GM19372 (cell line): ENCODE measurements at regions not wholly inside any gene's neighbourhood (a gene's known extent, or its start where the extent isn't known, plus 50 kb on each side); places are given as distances from the start of the nearest gene placed in this dataset.

Source experiments
- ATAC-seq: cut with Tn5 transposase; IDR thresholded peaks from one replicate; pipeline ENCODE4 v1.9.1; 2021; ENCODE audit warnings: mild to moderate bottlenecking, low read depth, moderate library complexity; ENCODE audit not compliant: unreplicated experiment

DNA sequence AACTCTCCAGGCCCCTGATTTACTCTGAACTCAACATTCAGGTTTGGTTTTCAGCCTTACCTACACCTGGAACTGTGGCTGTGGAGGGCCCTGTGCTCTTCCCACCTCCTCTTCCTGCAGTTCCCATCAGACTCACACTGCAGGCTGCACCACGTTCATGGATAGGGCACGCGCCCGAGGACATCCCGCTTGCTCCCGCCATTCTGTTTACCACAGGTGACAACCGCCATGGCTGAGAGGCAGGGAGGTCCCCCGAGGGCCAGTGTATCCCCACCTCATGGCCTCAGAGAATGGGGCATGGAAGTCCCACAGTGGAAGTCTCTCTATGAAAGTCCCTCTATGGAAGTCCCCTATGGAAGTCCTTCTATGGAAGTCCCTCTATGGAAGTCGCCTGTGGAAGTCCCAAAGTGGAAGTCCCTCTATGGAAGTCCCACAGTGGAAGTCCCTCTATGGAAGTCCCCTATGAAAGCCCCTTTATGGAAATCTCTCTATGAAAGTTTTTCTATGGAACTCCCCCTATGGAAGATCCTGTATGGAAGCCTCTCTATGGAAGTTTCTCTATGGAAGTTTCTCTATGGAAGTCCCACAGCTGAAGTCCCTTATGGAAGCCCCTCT lies 358.4 kb upstream of the SALL3 start:
- no peak for ATAC-seq

DNA sequence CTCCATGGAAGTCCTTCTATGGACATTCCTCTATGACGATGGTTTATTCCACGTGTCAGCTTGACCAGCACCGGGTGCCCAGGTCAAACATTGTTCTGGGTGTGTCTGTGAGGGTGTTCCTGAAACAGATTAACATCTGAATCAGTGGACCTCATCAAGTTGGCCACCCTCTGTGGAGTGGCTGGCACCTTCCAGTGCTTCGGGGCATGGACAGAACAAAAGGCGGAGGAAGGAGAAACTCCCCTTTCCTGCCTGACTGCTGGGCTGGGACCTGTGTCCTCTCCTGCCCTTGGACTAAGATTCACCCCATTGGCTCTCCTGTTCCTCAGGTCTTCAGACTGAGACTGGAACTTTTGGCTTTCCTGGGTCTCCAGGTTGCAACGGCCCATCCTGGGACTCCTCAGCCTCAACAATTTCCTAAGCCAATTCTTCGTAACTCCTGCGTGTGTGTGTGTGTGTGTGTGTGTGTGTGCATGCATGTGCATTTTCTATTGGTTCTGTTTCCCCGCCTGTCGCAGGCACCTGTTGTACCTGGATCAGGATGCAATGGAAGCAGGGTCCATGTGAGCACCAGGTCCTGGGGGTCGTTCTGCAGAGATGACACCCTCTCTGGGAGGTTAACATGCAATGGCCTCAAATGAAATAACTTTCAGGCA lies 357.2 kb upstream of the SALL3 start:
- ATAC-seq = no peak

DNA sequence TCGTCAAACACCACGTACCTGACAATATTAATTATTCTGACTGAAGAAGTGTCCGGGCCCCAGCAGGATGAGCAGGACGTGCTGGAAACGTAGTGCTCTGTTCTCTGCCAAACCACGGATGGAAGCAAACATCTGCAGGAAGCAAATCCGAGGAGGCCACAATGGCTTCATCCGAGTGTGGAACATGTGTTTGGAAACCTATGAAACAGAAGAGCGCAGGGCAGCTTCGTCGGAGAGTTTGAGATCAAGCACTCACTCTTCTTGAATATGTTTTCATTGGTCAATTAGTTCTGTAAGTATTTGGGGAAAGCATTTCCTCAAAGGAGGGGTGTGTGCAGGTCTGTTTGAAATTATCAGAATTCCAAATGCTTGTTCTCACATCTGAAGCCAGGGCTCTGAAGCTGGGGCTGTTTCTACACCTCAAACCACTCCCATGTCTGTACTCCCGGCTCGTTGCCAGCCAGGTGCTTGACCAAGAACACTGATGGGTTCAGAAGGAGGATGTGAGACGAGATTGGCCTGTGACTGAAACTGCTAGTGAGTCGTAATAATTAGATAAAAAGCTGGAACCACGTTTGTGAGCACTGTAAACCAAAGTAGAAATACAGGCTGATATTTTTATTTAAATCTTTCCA lies 356.6 kb upstream of the SALL3 start:
- no peak for ATAC-seq

DNA sequence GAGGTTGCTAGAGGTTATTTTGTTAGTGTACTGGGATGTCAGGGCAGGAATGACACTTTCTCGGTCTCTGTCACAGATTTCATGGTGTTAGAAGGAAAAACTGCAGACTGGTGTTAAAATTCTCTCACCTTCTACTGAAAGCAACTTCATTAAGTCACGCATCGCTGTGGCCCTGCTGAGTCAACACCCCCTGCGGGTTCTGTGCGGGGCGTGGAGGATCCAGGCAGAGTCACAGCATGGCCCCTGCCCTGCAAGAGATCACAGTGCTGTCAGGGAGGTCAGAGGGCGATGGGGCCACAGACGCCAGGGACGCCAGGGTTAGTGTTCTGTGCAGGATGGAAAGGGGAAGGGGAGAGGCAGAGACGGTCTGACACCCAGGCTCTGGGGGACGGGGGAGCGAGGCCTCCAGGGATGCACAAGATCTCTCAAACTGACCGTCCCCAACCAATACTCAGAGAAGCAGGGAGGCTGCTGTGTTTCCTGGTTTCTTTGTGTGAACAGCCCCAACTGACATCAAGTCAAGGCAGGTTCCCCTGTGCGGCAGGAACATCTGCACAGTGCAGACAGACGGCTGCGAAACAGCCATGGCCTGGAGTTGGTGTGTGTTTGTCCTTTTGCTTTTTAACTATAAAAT lies 354.9 kb upstream of the SALL3 start:
- no peak for ATAC-seq

DNA sequence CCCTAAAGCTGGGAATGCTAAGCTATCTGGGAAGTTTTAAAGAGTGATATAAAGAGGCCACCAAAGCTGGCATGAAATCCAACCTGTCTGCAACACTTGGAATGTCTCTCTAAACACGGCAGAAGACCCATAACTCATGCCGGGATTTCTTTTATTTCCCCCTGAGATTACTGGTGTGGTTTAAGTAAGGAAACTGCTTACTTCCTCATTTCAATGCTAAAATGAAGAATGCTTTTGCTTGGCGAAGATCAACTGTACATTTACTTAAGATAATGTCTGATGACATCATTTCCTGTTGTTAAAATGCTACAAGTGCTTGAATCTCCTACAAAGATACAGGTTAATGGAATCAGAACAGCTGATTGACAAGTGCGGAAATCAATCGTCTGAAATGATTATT lies 353.8 kb upstream of the SALL3 start:
- ATAC-seq = no peak

DNA sequence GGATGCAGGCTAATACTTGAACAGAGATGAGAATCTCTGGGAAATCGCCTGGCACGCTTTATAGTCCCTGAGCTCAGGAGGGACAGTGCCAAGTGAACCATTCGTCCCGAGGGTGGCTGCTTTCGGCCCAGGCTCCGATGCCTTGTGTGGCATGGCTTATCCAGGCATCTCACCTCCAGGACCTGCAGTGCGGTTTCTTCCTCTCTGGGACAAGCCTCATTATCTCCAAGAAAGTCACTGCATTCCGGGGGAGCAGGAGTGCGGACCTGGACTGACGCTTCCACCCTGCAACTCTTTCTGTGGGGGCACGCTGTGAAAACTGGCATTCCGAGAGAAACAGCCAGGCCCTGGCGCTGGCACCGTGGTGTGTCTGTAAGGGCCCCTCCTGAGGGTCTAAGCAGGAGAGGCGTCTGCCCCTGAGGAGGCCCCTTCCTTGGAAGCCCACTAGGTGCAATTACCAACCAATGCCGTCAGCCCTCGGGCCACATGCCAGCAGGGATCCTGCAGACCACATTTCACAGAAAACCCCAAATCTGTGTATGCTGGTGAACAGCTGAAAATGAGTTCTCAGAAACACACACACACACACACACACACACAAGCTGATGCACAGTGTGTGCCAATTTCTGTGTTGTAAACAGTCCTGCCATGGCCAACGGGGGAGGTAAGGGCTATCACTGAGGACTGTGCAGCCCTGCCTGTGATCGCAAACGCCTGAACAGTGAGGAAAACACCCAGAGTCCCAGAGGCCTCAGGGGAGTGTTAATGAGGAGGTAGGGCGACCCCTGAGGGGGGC lies 351.9 kb upstream of the SALL3 start:
- no peak for ATAC-seq

DNA sequence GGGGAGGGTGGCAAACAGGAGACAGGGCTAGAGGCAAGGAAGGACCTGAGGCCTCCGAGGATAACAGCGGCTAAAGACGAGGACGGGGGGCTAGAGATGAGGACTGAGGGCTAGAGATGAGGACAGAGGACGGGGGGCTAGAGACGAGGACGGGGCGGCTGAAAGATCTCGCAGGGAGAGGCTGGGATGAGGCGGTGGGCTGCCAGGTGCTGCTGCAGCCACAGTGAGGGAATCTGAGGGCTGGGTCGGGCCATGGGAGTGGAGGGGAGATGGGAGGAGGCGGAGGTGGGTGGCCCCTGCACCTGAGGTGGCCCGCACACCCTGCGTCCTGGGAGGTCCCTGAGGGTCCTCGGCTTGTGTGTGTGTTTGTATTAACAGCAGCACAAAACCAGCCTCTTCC lies 350.2 kb upstream of the SALL3 start:
- no peak for ATAC-seq

DNA sequence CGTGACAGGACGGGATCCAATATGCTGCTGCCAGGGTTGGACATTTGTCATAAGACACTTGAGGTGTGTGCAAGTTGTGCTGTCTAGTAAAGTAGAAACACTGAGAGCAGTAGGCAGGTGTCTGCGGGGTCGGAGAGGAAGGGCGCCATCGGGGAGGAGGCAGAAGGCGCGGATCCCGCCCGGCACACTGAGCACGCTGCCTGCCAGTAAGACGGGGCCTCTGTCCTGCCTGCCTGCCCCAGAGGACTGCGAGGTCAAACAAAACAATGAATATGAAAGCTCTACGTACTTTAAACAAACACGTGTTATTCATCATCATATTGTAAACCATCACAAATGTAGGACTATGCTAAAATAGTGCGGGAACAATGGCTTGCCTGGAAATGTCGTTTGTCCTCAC lies 349.3 kb upstream of the SALL3 start:
- ATAC-seq = no peak

DNA sequence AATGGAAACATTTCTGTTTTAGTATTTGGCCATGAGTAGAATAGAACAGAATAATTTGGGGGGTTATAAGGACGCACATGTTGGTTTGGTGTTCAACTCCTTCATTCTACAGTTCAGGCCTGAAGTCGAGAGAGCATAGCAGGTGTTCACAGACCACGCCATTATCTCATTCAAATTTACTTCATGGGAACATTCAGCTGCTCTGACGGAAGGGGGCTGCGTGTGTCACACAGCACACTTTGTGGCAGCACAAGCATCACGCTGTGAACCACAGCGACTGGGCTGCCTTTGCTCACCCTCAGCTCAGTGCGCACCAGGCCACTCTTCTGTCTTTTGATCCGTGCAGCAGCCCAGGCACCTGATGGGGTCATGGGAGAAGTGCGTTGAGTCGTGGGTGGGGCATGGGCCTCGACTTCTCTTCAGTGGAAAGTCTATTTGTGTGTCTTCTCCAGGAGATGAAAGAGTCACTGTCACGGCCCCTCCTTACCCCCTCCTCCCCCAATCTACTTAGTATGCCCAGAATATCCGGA lies 348.6 kb upstream of the SALL3 start:
- no peak for ATAC-seq

DNA sequence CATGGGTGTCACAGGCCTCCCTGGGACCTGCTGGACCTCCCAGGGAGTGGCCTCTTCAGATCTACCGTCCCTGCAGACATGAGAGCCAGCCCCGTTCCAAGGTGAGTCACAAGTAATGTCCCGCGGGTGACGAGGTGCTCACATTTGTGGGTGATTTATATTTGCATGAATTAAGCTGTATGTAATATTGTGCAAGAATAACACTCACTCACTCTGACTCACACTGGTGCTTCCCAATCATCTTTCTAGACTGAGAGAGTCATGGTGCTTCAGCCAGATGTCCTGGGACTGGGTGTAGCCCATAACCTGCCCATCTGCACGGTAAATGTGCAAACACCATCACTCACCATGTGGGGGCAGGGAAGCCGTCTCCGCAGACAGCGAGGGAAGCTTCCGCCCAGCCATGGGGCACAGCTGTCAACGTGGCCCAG lies 347.5 kb upstream of the SALL3 start:
- no peak for ATAC-seq

DNA sequence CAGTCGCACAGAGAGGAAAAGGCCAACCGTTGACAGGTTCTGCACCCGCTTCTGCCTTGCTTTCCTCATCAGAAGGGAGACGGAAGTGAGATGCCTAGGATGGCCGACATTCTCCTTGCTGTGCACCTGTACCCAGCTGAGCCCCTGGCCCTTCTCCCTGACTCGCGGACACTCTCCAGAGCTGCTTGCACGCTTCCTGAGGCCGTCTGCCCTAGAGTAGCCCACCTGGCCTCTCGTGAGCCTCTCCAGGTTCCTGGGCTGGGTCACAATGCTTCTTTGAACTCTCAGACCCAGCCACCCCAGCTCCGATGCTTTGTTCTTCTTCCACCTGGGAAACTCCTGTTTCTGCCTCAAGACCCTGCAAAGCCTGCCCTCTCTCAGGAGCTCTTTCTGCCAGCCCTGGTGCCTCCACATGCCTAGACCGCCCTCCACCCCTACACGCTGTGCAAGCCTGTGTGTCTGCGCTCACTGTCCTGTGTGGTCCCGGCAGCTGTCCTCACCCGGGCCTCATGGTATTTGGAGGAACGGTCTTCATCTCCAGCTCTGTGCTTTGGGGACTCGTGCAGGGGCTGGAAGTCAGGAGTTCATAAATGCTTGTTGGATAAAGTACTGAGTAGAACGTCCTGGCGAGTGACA lies 345.4 kb upstream of the SALL3 start:
- no peak for ATAC-seq

DNA sequence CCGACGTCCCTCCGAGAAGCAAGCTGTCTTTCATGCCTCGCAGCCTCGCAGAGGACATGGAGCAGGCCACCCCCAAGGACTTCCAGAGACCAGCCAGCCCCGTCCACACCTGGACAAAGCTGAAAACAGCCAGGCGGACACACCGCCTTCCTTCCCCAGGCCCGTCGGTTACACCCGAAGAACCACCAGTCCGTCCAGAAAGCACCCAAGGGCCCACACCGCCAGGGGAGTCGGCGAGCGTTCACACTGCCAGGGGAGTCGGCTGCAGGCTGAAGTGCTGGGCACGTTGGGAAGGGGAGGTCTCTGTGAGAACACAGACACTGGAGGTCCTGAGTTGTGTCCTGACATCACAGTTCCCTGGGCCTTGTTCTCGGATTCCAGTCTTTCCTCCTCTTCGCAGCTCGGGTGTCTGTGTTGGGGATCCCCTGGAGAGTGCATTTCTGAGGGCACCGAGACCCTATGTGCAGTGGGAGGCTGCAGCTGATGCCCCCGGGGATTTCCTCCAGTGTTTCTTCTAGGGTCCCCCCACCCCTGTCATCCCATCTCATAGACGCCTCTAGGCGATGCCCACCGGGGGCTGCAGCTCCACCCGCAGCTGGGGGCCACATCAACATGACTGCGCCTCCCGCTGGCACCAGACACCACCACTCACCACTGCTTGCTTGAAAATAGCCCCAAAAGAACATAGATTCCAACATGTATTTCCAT lies 344.4 kb upstream of the SALL3 start:
- ATAC-seq = no peak

DNA sequence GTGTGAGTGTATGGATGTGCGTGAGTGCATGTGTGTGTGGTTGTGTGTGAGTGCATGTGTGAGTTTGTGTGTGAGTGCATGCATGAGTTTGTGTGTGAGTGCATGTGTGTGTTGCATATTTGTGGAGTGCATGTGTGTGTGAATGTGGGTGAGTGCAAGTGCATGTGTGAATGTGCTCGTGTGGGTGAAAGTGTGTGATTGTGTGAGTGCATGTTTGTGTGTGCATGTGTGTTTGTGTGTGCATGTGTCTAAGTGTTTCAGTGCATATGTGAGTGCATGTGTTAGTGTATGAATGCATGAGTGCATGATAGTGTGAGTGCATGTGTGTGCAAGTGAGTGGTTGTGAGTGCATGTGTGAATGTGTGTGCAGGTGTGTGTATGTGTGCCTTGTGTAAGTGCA lies 343.4 kb upstream of the SALL3 start:
- no peak for ATAC-seq

DNA sequence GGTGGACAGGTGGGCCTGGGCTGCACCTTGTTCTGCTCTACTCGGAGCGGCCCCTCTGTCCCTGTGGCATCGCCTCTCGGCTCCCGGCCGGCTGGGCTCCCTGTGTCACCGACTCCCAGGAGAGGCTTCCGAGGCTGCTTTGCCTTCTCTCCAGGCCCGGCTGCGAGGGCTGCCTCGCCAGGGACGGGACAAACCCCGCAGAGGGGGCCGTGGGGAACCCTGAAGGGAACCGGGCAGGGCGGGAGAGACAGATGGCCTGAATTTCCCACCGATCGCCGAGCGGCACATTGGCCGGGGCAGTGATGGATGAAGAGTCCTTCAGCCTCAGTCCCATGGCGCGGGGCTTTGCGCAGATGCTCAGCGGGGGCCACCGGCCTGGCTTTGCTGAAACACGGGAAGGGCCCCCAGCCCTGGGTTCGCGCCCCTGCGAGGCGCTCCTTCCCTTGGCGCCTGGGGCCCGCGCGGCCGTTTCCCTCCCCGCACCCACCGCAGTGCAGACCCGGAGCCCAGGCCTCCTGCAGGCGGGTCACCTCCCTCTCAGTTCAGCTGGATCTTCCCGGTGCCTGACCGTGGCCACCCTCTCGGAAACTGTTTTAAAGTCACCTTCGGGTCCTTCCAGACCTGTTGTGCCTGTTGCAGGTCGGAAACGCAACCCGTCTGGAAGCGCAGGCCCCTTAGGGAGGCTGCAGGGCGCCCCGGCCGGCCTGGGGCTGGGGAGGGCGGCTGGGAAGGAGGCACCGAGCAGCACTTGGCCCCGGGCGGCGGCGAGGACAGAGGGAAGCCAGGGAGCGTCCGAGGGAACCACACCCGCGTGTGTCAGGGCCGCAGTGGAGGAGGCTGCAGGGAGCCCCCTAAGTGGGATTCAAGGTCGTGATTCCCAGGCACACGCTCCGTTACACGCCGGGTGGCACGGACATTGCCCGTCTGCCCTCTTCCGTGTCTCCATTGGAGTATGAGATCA lies 341.9 kb upstream of the SALL3 start:
- ATAC-seq = no peak

DNA sequence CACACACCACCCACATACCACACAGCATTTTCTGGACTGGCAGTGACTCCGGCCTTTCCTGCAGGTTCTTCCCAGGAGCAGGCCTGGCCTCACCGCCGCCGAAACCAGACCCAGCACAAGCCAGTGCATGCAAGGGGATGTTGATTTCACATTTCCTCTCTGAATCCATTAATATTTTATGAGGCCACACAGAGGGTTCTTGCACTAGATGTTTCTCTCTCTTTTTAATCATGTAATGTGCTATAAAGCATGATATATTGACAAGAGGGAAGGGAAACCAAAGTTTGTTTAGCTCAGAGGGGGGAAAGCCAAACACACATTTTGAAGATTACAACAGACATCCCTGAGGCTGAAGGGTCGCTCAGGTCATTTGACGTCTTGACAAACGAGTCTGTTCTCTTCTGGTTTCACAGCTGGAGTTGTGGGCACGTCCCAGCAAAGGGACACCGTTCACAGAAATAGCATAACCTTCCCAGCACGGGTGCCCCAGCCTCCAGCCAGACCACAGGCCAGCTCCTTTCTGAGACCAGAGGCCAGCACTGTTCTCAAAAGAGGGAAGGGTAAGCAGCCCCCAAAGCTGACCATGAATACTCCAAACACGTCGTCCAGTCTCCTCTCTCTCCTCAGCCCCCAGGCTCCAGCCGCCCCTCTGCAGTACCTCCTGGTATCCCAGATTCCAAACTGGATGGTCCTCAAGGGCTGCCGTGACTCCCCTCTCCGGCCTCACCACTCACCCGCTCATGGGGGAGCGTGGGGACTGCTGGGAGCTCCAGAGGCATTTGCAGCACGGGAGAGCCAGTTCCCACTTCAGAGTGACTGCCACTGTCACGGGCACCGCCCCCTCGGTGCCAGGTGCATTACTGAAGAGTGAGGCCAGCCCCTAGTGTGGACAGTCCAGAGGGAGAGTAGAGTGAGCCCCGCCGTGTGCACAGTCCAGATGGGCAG lies 340.3 kb upstream of the SALL3 start:
- no peak for ATAC-seq

DNA sequence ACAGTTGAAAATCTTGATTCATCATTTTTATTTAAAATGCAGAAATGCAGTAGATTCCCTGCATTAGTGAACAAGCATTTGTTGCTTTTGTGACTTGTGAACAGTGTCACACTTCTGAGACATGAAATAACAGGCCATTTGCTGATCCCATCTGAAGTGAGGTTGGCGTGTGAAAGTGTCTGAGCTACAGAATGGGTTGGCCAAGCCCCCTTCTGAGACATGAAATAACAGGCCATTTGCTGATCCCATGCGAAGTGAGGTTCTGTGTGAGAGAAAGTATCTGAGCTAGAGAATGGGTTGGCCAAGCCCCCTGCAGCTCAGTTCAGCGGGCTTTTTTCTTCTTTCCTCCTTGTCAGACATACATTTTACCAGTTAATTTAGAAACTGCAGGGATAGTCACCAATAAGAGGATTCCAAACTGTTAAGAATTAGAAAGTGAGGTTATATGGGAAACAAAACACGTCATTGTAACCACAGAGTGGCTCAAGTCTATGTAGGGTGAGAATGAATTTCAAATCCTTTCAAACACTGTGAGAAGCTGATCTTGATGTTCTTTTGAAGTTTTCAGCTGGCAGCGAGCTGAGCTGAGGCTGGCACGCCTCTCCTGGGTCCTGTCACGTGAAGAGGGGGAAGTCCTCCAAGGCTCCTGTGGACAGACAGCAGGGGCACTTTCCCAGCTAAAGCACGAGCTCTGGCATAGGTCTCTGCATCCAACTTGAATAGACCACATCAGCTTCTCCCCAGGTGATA lies 339.2 kb upstream of the SALL3 start:
- ATAC-seq = no peak
